ENCODE measurements at regions not wholly inside any gene's neighbourhood (a gene's known extent, or its start where the extent isn't known, plus 50 kb on each side); places are given as distances from the start of the nearest gene placed in this dataset.

- H3K4me1 ChIP-seq (replicated peaks in 1 of 2), result no peaks in the 10 kb centered on the region
- no peak overlapping the region for H3K4me3 ChIP-seq
- H3K9me3 ChIP-seq (replicated peaks in 1 of 3), result no peaks in the 10 kb centered on the region
- no peak for TF ChIP-seq CTCF (IDR thresholded peaks at IDR 0.05)
- intact Hi-C loops (cut with DNase I), result no loop called here
- H3K27me3 ChIP-seq, result no peaks in the 10 kb centered on the region
- DNase-seq, result no peak
- H3K27ac ChIP-seq, result no peak overlapping the region
- no peaks in the 10 kb centered on the region for H3K36me3 ChIP-seq (replicated peaks in 1 of 2)
- 45 to 50% (median 46%) methylated on average over 2 of the region's 2 CpGs for WGBS, 4 donors
Measured at GRCh38 chr6:6406715-6407070, 86.2 kb upstream of the F13A1 start.

- WGBS, 4 donors, result 42 to 49% (median 44%) methylated on average over 4 of the region's 4 CpGs
- H3K27me3 ChIP-seq, result no peaks in the 10 kb centered on the region
- no peak for DNase-seq
- H3K4me3 ChIP-seq, result no peak overlapping the region
- no peak overlapping the region for H3K27ac ChIP-seq
- no peaks in the 10 kb centered on the region for H3K36me3 ChIP-seq (replicated peaks in 1 of 2)
- intact Hi-C loops (cut with DNase I), result no loop called here
- H3K4me1 ChIP-seq (replicated peaks in 1 of 2), result no peaks in the 10 kb centered on the region
- no peaks in the 10 kb centered on the region for H3K9me3 ChIP-seq (replicated peaks in 1 of 3)
- no peak for TF ChIP-seq CTCF (IDR thresholded peaks at IDR 0.05)
- no peak for TF ChIP-seq POLR2A (IDR thresholded peaks at IDR 0.05)
Measured at GRCh38 chr6:6407071-6407741, 86.7 kb upstream of the F13A1 start.

- DNase-seq, result peak in 1 of 7 donors; percentile 2
- Histone ChIP-seq H3K4me1 (replicated peaks in 1 of 2) (no peaks in the 10 kb centered on the region), H3K27me3 (no peaks in the 10 kb centered on the region), H3K4me3 (no peak overlapping the region), H3K27ac (no peak overlapping the region), H3K9me3 (replicated peaks in 1 of 3) (no peaks in the 10 kb centered on the region), H3K36me3 (replicated peaks in 1 of 2) (no peaks in the 10 kb centered on the region)
- 58 to 80% (median 75%) methylated on average over 7 of the region's 7 CpGs for WGBS, 4 donors
- intact Hi-C loops (cut with DNase I), result no loop called here
- TF ChIP-seq CTCF (IDR thresholded peaks at IDR 0.05) (no peak), POLR2A (IDR thresholded peaks at IDR 0.05) (no peak)
Measured at GRCh38 chr6:6409397-6410030, 89.1 kb upstream of the F13A1 start.

- intact Hi-C loops (cut with DNase I), result no loop called here
- TF ChIP-seq CTCF (IDR thresholded peaks at IDR 0.05), result no peak
- no peak for TF ChIP-seq POLR2A (IDR thresholded peaks at IDR 0.05)
- H3K4me1 ChIP-seq (replicated peaks in 1 of 2), result no peaks in the 10 kb centered on the region
- no peak overlapping the region for H3K27ac ChIP-seq
- H3K4me3 ChIP-seq, result no peak overlapping the region
- H3K27me3 ChIP-seq, result no peaks in the 10 kb centered on the region
- DNase-seq, result no peak
- no peaks in the 10 kb centered on the region for H3K9me3 ChIP-seq (replicated peaks in 1 of 3)
- no peaks in the 10 kb centered on the region for H3K36me3 ChIP-seq (replicated peaks in 1 of 2)
Measured at GRCh38 chr6:6411115-6411514, 90.7 kb upstream of the F13A1 start.
